LHCN-M2 (cell line): ENCODE measurements at regions not wholly inside any gene's neighbourhood (a gene's known extent, or its start where the extent isn't known, plus 50 kb on each side); places are given as distances from the start of the nearest gene placed in this dataset.
"Not testable (repeated sequence)": the region's sequence is repeated elsewhere in the genome, so short reads cannot be mapped to it uniquely, and the experiment has no call there.

Source experiments
- DNase-seq: peaks from one replicate; pipeline ENCODE4 v3.0.0-alpha.2; 2012; ENCODE audit warnings: low read depth

GRCh38 chr6:74060354-74060753 is 364.4 kb downstream of the CD109 start:
- DNase-seq: no peak

- no peak for DNase-seq
Measured at GRCh38 chr6:74058606-74059005, 362.6 kb downstream of the CD109 start.

DNA sequence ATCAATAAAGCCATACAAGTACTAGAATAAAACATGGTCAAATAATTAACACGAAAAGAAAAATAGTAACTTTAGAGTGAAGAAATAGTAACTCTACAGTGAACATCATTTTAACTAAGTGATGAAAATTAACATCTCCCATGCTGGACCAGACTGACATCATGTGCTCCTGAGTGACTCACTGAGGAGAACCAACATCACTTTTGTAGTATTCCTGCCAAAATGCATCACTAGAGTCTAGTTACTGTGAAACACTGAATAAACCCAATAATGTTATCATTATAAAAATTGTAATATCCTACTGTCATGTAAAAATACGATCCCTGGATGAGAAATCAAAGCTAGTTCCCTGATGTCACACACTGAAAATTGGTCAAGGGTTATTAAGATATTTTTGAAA is 361.3 kb downstream of the CD109 start:
- DNase-seq: no peak

- no peak for DNase-seq
Measured at GRCh38 chr6:74054190-74054589, 358.2 kb downstream of the CD109 start.

DNA sequence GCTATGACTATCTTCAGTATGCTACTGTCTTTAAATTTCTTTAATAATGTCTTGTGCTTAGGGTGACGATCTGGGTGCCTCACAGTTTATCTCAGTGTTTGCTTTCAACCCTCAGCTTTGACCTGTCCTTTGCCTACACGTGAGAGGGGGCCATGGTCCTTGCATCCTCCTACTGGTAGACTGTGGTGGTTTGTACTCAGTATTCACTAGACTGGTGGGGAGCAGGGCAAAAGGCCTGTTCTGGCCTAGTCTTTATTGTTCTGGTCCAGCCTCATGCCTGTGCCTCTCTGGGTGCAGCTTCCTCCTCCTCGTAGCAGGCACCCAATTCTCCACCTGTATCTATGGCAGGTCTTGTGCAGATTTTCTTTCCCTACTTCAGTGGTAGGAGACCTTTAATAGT is 354.9 kb downstream of the CD109 start:
- DNase-seq: no peak

GRCh38 chr6:74048387-74048786 is 352.4 kb downstream of the CD109 start:
- DNase-seq: no peak

DNA sequence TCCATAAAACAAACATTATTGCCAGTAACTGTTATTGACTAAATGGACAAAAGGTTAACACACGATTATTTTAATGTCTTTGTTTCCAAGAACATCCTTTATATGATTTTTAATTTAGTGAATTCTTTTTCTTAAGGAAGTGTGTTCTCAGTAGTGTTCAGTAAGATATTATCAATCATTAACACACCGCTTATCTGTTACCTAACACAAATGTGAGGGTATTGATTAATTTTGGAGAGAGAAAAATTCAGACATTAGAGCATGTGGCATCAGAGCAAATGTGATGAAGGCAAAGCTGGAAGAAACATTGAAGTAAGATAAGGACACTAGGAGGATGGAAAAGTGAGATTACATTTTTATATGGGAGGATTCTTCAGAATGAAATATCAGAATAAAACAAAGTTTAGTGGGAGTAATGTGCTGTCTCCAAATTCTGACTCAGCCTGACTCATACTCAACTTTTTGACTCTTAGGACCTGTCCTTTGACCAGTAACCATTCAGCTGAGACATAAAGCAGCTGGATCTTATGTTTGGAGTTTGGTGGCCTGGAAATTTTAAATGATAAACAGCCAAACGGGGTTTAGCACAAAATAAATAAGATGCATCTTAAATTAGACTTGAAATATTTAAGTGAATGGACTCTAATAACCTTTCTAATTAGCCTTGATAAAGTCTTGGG is 348.6 kb downstream of the CD109 start:
- DNase-seq: peak; percentile 73

DNA sequence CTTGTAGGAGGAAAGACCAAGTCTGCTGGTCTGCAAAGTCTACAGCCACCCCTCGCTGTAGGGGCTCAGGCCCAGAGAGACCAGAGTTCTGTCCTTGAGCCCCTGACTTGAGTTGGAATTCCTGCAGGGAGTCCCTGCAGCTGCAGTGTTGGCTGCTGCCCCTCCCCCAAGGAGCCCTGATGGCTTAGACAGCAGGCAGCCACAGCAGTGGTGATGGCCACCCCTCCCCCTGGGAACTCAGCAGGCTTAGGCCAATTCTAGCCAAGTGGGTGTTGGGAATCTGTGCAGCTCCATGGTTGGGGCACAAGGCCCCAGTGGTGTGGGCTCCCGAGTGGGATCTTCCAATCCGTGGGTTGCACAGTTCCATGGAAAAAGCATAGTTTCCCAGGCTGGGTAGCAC is 345.4 kb downstream of the CD109 start:
- no peak for DNase-seq

- DNase-seq: no peak
Measured at GRCh38 chr6:74018825-74019224, 322.8 kb downstream of the CD109 start.

DNA sequence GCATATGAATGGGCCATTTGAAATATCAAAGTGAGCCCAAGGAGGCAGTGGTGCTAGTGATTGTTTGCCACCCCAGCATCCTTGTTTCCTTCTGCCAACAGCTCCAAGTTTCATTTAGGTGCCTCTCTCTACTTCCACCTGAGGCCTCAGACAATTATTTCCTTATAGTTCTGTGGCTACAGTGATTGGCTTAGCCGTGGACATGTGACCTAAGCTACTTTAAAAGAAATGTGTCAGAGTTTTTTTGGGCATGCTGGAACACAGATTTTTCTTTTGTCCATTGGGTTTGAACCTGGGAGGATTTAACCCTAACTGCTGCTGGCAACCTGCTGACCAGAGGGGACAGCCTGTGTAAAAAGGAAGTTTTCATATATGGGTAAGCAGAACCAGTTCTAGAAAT is 319.4 kb downstream of the CD109 start:
- no peak for DNase-seq

- no peak for DNase-seq
Measured at GRCh38 chr6:74000666-74001490, 304.9 kb downstream of the CD109 start.

- not testable (repeated sequence) for DNase-seq
Measured at GRCh38 chr6:73990609-73991238, 294.7 kb downstream of the CD109 start.

- no peak for DNase-seq
Measured at GRCh38 chr6:73989428-73989827, 293.4 kb downstream of the CD109 start.

DNA sequence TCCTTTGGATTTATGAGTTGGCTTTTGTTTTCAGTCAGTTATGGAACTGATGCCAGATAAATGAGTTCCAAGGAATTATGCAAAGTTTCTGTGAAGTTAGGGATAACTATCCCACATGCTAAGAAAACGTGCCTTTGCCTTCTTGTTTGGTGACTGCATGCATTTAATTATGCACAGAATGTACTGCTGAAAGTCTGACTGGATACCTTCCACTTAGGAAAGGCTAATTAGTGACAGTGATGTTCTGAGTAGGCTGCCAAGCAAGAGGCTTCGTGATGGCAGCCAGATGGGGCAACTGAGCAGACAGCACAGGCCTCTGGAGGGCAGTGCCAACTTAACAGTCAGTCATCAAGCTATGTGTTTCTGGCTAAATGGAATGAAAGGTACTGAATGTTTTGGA is 289.9 kb downstream of the CD109 start:
- DNase-seq: peak; percentile 36

DNA sequence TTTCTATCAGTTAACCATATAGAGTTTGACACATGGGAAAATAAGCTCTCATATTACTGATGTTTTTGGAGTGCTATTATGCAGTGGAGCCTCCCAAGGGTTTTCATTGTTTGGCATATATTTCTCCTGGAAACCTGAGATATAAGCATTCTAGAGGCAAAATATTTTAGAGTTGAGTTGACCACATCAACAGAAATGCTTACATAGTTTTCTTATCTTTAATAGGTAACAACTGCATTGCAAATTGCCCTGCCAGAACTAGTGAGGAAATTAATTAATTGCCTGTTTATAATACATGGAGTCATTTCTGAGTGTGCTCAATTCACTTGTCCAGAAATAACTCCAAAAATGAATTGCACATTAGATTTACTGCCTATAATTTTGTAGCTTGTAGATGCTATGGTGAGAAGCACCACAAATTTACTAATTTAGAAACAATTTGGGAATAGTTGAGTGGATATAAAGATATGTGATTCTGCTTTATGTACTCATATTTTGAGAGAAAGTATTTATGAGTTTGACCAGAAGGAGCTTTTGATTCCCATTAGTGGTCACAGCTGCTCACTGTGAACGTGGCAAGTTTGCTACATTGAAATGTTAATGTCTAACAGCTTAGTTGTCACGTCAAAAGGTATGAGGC is 288.7 kb downstream of the CD109 start:
- DNase-seq: peak; percentile 26

GRCh38 chr6:73983367-73983766 is 287.4 kb downstream of the CD109 start:
- peak; percentile 12 for DNase-seq

- no peak for DNase-seq
Measured at GRCh38 chr6:73980096-73980495, 284.1 kb downstream of the CD109 start.

DNA sequence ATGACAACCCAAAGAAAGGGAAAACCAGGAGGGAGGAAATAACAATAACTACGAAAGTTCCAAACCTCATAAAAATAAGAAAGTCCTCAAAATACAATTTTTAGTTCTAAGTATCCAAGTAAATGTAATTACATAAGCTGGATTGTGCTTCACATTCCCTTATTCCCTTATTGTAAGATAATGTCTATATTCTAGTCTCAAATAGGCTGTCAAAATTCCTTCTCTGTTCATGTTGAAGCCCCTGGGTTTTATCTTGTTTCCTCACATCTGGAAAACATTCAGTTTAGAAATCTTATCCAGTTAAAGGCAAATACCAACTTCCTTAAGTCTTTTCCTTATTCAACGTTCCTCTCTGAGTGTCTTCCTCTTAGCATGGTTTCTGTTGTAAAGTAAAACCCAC is 282.3 kb downstream of the CD109 start:
- DNase-seq: no peak

- DNase-seq: not testable (repeated sequence)
Measured at GRCh38 chr6:73972518-73972917, 276.5 kb downstream of the CD109 start.

- peak; percentile 39 for DNase-seq
Measured at GRCh38 chr6:73969971-73970970, 274.3 kb downstream of the CD109 start.

- DNase-seq: no peak
Measured at GRCh38 chr6:73968221-73968757, 272.3 kb downstream of the CD109 start.
